ENCODE measurements at regions not wholly inside any gene's neighbourhood (a gene's known extent, or its start where the extent isn't known, plus 50 kb on each side); places are given as distances from the start of the nearest gene placed in this dataset.

- TF ChIP-seq CTCF (IDR thresholded peaks at IDR 0.05), result no peak
- TF ChIP-seq EZH2 (IDR thresholded peaks at IDR 0.05; ENCODE audit: borderline replicate concordance, insufficient read depth, low read depth, low read length, poor library complexity, severe bottlenecking), result no peak
These were observed 411.6 kb downstream of the ZNF521 start for GRCh38 chr18:24940416-24940815.

Measured in B cell (primary cell).